Neural cell (in vitro differentiated cells): ENCODE measurements at regions not wholly inside any gene's neighbourhood (a gene's known extent, or its start where the extent isn't known, plus 50 kb on each side); places are given as distances from the start of the nearest gene placed in this dataset.

Source experiments
- H2AFZ ChIP-seq: fragments of 200-600, 300-800 bp; sonication (generic), shearing (Covaris generic); 2 replicates; pipeline ENCODE4 v1.6.0; 2014; ENCODE audit warnings: low read depth, mild to moderate bottlenecking, antibody characterized with exemption, low read length, moderate library complexity
- H3F3A ChIP-seq: fragments of 200-600 bp; shearing (Covaris generic); 2 replicates; pipeline ENCODE4 v1.6.1; 2016; ENCODE audit warnings: mild to moderate bottlenecking, moderate library complexity, mixed read lengths, antibody characterized with exemption, low read length; ENCODE audit not compliant: insufficient read depth, poor library complexity, severe bottlenecking
- H3K27ac ChIP-seq: fragments of 200-600, 300-800 bp; sonication (generic), shearing (Covaris generic); 2 replicates; pipeline ENCODE4 v1.5.1; 2014; ENCODE audit warnings: mild to moderate bottlenecking, low read length, moderate library complexity
- H3K27me3 ChIP-seq: fragments of 300-800, 200-600 bp; sonication (generic), shearing (Covaris generic); 2 replicates; pipeline ENCODE4 v1.6.0; 2014; ENCODE audit warnings: mild to moderate bottlenecking, low read depth, low read length, moderate library complexity; ENCODE audit not compliant: insufficient read depth
- H3K36me3 ChIP-seq: fragments of 300-800, 200-600 bp; sonication (generic), shearing (Covaris generic); 2 replicates; pipeline ENCODE4 v1.5.1; 2014; ENCODE audit warnings: mild to moderate bottlenecking, antibody characterized with exemption, low read length, moderate library complexity; ENCODE audit not compliant: insufficient read depth
- H3K4me2 ChIP-seq: fragments of 300-800, 200-600 bp; sonication (generic), shearing (Covaris generic); 2 replicates; pipeline ENCODE4 v1.6.0; 2014; ENCODE audit warnings: mild to moderate bottlenecking, low read length
- H3K4me3 ChIP-seq: fragments of 300-800, 200-600 bp; sonication (generic), shearing (Covaris generic); 2 replicates; pipeline ENCODE4 v1.5.1; 2014; ENCODE audit warnings: mild to moderate bottlenecking, low read length, moderate library complexity
- H3K79me2 ChIP-seq: fragments of 200-600 bp; shearing (Covaris generic); replicated peaks from 2 replicates; pipeline ENCODE4 v1.6.0; 2014; ENCODE audit warnings: mild to moderate bottlenecking, low read length, moderate library complexity; ENCODE audit not compliant: insufficient read depth
- H3K9ac ChIP-seq: fragments of 300-800, 200-600 bp; sonication (generic), shearing (Covaris generic); 2 replicates; pipeline ENCODE4 v1.6.1; 2016; ENCODE audit warnings: mild to moderate bottlenecking, low read length, mixed read lengths
- H3K9me2 ChIP-seq: fragments of 200-600 bp; shearing (Covaris generic); 2 replicates; pipeline ENCODE4 v1.6.1; 2016; ENCODE audit warnings: mild to moderate bottlenecking, low read length, mixed read lengths; ENCODE audit not compliant: insufficient read depth
- H3K9me3 ChIP-seq: fragments of 200-600, 300-800 bp; sonication (generic), shearing (Covaris generic); 2 replicates; pipeline ENCODE4 v1.6.1; 2016; ENCODE audit warnings: mild to moderate bottlenecking, mixed run types, low read length, moderate library complexity, mixed read lengths
- H4K20me1 ChIP-seq: fragments of 200-600 bp; shearing (Covaris generic); 2 replicates; pipeline ENCODE4 v1.6.1; 2016; ENCODE audit warnings: mild to moderate bottlenecking, mixed run types; ENCODE audit not compliant: insufficient read depth
- EP300 ChIP-seq: fragments of 450-650 bp; conservative IDR thresholded peaks from 2 replicates; pipeline ENCODE4 v1.6.1; 2014; ENCODE audit warnings: antibody characterized with exemption, mild to moderate bottlenecking, moderate library complexity; ENCODE audit not compliant: poor library complexity, severe bottlenecking
- EZH2 ChIP-seq: fragments of 200-600, 300-800 bp; shearing (Covaris generic), sonication (generic); IDR thresholded peaks from 2 replicates; pipeline ENCODE4 v1.6.1; 2014; ENCODE audit warnings: antibody characterized with exemption, low read length, borderline replicate concordance, mild to moderate bottlenecking; ENCODE audit not compliant: insufficient read depth, poor library complexity, severe bottlenecking
- MXI1 ChIP-seq: fragments of 450-650 bp; conservative IDR thresholded peaks from 2 replicates; pipeline ENCODE4 v1.6.1; 2014; ENCODE audit warnings: antibody characterized with exemption, mild to moderate bottlenecking; ENCODE audit not compliant: poor library complexity, severe bottlenecking
- POLR2AphosphoS5 ChIP-seq: IDR thresholded peaks from 2 replicates; pipeline ENCODE4 v1.6.1; 2012
- RAD21 ChIP-seq: fragments of 450-650 bp; conservative IDR thresholded peaks from 2 replicates; pipeline ENCODE4 v1.6.1; 2014; ENCODE audit warnings: antibody characterized with exemption, mild to moderate bottlenecking, moderate library complexity
- REST ChIP-seq: IDR thresholded peaks from 2 replicates; pipeline ENCODE4 v1.6.1; 2012; ENCODE audit warnings: borderline replicate concordance
- SMC3 ChIP-seq: fragments of 450-650 bp; conservative IDR thresholded peaks from 2 replicates; pipeline ENCODE4 v1.6.1; 2014; ENCODE audit warnings: antibody characterized with exemption, mild to moderate bottlenecking, moderate library complexity; ENCODE audit not compliant: poor library complexity
- TAF1 ChIP-seq: IDR thresholded peaks from 2 replicates; pipeline ENCODE4 v1.6.1; 2012; ENCODE audit warnings: low read depth
- TF ChIP-seq, protein P1 (sequence below): fragments of 450-650 bp; IDR thresholded peaks from 2 replicates; pipeline ENCODE4 v1.5.1; 2014; ENCODE audit warnings: antibody characterized with exemption, mild to moderate bottlenecking, moderate library complexity; ENCODE audit not compliant: poor library complexity, severe bottlenecking

- Histone ChIP-seq H3K9me2 (no peaks in the 10 kb centered on the region), H3F3A (no peaks in the 10 kb centered on the region), H3K4me3 (no peak overlapping the region), H3K9ac (no peak overlapping the region), H3K27me3 (no peaks in the 10 kb centered on the region), H2AFZ (no peak overlapping the region), H3K27ac (no peak overlapping the region), H3K79me2 (no peaks in the 10 kb centered on the region), H4K20me1 (no peaks in the 10 kb centered on the region), H3K4me2 (no peak overlapping the region), H3K36me3 (no peaks in the 10 kb centered on the region), H3K9me3 (no peaks in the 10 kb centered on the region)
- TF ChIP-seq POLR2AphosphoS5: no peak
- no peak for TF ChIP-seq REST
- no peak for TF ChIP-seq EZH2
- no peak for TF ChIP-seq EP300
- no peak for TF ChIP-seq RAD21
- TF ChIP-seq, protein P1, sequence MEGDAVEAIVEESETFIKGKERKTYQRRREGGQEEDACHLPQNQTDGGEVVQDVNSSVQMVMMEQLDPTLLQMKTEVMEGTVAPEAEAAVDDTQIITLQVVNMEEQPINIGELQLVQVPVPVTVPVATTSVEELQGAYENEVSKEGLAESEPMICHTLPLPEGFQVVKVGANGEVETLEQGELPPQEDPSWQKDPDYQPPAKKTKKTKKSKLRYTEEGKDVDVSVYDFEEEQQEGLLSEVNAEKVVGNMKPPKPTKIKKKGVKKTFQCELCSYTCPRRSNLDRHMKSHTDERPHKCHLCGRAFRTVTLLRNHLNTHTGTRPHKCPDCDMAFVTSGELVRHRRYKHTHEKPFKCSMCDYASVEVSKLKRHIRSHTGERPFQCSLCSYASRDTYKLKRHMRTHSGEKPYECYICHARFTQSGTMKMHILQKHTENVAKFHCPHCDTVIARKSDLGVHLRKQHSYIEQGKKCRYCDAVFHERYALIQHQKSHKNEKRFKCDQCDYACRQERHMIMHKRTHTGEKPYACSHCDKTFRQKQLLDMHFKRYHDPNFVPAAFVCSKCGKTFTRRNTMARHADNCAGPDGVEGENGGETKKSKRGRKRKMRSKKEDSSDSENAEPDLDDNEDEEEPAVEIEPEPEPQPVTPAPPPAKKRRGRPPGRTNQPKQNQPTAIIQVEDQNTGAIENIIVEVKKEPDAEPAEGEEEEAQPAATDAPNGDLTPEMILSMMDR: no peak
- no peak for TF ChIP-seq TAF1
- TF ChIP-seq SMC3: no peak
- TF ChIP-seq MXI1: no peak
Measured at GRCh38 chr2:186281726-186282125, 204.3 kb upstream of the ZC3H15 start.

DNA sequence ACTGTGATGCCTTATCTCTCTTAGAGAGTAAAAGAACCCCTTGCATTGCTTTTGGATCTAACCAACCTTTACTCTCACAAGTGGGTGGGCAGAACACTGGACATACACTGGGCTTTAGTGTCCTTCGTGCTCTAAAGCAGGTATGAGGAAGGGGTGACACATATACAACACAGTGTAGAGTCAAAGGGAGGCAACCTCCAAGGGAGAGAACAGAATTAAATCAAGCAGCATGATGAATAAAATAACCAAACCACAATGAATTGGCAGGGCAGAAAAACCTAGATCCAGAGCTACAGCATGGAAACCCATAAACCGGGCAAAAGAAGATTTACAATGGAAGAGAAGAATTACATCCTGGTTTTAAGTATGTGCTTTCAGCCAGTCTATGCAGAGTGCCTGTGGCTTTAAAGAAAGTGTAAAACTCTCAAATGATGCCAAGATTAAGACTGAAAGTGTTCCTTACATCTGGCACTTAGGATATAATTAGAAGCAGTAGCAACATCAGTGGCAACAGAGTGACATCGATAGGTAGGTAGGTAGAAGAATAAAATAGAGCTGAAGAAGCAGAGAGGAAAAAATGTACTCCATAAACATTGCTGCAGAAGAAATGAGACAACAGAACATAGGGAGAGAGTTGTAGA lies 191.7 kb upstream of the ZC3H15 start:
- Histone ChIP-seq H3K9me2 (no peaks in the 10 kb centered on the region), H3K27ac (no peak overlapping the region), H3K9me3 (no peaks in the 10 kb centered on the region), H3K27me3 (no peaks in the 10 kb centered on the region), H3K36me3 (no peaks in the 10 kb centered on the region), H3K79me2 (no peaks in the 10 kb centered on the region), H3K4me3 (no peak overlapping the region), H3K4me2 (no peak overlapping the region), H3F3A (no peaks in the 10 kb centered on the region), H2AFZ (no peak overlapping the region), H4K20me1 (no peaks in the 10 kb centered on the region), H3K9ac (no peak overlapping the region)
- TF ChIP-seq REST (no peak), TAF1 (no peak), RAD21 (no peak), POLR2AphosphoS5 (no peak)
